ENCODE measurements at regions not wholly inside any gene's neighbourhood (a gene's known extent, or its start where the extent isn't known, plus 50 kb on each side); places are given as distances from the start of the nearest gene placed in this dataset.
"Not testable (repeated sequence)": the region's sequence is repeated elsewhere in the genome, so short reads cannot be mapped to it uniquely, and the experiment has no call there.

DNA sequence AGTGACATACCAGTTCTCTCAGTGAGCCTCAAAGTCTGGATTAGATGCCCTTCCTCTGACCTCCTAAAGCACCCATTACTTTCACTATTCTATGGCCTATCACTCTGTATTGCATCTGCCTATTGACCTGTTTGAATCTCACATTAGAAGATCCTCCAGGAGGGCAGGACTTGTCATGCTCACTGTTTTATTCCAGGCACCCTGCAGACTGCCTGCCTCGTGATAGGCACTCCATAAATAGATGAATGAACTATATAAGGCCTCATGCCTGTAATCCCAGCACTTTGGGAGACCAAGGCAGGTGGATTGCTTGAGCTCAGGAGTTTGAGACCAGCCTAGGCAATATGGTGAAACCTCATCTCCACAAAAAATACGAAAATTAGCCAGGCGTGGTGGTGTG is 160.1 kb upstream of the CADM1 start:
- no peak for FAIRE-seq

DNA sequence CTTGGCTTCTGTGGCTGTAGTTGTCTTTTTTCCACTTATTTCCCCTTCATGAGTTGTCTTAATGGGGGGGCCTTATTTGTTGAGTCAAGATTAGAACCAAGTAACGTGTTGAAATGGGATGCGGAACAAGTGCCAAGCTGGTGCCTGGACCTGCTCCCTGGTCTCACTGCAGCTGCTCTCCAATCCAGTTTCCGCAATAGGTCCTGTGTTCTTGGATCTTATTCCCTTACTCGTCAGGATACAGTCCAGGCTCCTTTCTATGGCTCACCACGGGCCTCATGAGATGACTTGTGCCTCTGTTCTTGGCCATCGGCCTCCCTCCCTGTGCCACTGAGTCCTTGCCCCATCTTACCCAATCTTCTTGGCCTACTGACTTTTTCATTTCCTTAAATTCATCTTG is 159.6 kb upstream of the CADM1 start:
- no peak for FAIRE-seq

DNA sequence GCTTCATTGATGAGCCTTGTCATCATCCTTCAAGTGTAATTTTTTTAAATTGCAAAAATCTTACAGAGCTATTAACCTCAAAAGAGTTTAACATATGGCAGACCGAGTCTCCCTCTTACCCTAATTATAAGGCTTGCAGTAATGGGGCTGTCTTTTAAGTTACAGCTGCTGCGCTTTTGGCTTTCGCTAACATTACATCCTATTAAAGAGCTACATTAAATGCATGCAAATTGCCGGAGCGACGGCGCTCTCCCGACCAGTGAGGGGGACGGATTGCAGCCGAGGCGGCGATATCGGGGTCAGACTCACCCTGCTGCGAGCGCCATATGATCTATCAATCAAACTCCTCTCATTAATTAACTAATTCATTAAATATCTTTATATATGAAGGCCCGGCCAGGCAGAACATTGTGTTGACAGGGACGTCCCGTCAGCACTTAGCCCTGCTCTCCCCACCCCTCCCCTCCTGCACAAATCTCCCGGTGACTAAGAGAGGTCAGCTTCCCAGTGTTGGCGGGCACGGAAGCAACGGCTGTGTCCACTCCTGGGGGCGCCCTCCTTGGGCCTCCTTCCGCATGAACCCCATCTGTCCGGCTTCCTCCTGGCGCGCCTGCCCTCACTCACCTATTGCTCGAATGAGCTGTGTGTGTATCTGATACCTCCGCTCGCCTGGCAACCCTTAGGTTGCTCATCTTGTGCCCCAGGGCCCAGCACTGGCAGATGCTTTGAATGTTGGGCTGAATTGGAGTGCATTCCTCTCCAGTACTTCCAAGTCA is 156.0 kb upstream of the CADM1 start:
- no peak for FAIRE-seq

DNA sequence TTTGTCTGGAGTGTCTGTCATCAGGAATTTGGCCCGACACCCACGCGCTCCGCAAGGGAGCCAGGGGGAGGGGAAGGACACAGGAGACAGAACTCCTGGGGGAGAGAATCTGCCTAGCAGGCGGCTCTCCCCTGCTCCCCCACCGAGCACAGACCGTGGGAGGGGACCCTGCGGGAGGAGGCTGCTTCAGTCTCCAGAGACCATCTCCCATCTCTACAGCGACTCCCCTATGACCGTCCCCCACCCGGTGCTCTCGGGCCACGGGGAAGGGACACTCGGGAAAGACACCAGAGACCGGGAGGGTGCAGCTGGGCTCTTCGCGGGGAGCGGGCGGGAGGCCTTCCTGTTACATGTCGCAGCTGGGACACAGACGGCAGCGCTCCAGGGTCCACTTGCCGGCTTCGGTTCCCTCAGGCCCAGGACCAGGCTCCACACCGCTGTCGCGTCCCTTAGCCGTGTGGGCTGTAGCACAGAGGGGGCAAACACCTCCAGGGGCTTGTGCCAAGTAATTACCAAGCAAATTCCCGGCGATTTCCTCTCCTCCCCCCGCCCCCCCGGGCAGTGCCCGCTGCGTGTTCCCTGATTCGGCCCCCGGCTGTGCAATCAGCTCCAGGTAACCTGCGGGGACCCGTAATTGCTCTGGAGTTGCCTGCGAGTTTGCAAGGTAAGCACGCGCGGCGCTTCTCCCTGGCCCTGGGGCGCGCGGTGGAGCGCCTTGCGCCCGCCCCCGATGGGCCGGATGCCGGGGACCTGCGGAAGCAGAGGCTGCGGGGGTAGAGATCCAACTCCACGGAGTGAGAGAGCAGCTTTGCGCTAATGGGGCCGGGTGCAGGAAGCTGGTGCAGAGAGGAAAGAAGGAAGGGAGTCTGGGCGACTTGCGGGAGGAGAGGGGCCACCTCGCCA is 155.1 kb upstream of the CADM1 start:
- FAIRE-seq: no peak

GRCh38 chr11:115657586-115657985 is 153.4 kb upstream of the CADM1 start:
- no peak for FAIRE-seq

- FAIRE-seq: no peak
Observed at GRCh38 chr11:115656669-115657068, 152.5 kb upstream of the CADM1 start.

- FAIRE-seq: no peak
Observed at GRCh38 chr11:115656041-115656440, 151.8 kb upstream of the CADM1 start.

DNA sequence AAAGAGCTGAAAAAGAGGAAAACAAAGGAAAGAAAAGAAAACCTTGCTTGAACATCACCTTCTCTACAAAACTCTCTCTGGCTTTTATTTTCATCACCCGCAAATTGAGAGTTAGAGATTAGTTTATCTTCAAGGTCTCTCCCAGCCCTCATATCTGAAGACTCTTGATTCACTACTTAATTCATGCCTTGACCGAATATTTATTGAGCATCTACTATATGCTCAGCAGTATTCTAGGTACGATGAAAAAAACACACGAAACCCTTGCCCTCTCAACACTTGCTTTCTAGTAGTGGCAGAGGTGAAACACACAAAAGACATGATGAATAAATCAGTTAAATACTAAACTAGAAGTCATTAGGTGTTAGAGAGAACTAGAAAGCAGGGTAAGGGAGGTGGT is 150.6 kb upstream of the CADM1 start:
- FAIRE-seq: no peak

GRCh38 chr11:115653926-115654325 is 149.7 kb upstream of the CADM1 start:
- no peak for FAIRE-seq

DNA sequence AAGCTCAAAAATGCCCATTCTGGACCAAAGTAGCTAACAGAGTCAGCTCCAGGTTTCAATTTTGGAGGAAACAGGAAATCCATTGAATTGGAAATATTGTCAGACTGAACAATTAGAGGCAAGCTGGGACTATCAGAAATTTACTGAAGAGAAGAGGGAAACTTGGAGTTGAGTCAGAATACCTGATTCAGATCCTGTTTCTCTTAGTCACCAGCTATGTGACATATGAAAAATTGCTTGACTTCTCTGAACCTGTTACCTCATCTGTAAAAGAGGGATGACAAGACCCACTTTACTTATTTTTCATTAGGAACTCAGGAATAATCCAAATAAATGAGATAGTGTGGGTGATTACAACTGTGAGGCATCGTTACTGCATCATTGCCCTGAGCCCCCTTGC is 148.9 kb upstream of the CADM1 start:
- no peak for FAIRE-seq

- FAIRE-seq: no peak
Observed at GRCh38 chr11:115652496-115652895, 148.3 kb upstream of the CADM1 start.

DNA sequence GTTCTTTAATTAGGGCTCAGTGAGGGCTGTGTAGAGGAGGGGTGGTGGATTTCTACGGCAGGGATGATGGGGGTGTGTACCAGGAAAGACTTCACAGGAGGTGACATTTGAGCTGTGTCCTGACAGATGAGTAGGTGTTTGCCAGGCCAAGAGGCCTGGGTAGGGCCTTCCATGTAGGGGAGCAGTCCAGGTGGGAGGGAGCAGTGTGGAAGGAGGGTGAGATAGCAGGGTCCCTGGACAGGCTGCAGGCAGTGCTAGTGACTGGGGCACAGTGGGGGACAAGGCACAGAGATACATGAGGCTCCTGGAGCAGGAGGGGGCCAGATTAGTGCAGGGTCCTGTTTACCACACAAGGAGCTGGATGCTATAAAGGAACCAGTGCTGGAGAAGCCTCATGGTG is 147.9 kb upstream of the CADM1 start:
- no peak for FAIRE-seq

DNA sequence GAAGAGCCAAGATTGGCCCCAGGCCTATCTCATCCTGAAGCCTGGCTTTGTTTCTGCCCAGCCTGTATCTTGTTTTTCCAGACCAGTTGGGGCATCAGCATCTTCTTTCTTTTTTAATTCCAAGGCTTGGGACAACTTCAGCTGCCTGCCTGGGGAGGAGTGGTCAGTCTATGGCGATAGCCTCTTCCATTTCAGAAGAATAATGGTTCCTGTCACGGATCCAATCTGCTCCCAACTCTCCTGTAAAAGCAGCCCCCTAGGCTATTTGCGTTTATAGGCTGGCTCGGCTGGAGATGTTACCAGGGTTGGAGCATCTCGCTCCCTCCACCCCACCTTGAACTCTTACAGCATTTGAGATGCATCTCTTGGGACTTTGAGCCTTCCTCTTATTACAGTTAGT is 145.2 kb upstream of the CADM1 start:
- no peak for FAIRE-seq

DNA sequence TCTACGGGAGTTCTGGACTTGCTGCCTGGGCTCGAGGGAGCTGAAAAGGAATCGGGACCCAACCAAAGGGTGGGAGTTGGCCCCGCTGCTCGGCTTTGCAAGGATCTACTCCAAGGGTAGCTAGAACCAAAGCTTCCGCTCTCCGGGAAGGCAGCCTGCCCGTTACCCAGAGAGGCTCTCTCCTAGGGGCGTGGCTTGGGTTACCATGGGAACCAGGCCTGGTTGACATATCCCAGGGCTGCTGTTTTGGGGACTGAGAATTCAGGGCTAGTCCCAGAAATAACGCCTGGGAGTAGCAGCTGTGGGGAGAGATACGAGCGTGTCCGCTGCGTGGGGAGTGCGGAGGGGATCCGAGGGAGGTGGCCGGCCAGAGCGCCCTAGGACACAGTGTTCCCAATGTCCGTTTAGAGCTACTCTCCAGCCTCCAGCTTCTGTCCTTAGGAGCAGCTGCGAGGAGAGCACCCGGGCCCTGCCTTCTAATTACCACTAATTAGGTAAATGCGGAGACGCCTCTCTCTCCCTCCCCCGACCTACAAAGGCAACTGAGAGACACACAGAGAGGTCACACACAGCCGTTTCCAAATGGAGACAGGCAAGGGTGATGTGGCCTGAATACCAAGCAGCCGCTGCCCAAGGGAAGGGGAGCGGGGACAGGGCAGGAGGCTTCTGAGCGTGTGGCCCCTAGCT is 141.6 kb upstream of the CADM1 start:
- FAIRE-seq: no peak

GRCh38 chr11:115644856-115645255 is 140.6 kb upstream of the CADM1 start:
- no peak for FAIRE-seq

DNA sequence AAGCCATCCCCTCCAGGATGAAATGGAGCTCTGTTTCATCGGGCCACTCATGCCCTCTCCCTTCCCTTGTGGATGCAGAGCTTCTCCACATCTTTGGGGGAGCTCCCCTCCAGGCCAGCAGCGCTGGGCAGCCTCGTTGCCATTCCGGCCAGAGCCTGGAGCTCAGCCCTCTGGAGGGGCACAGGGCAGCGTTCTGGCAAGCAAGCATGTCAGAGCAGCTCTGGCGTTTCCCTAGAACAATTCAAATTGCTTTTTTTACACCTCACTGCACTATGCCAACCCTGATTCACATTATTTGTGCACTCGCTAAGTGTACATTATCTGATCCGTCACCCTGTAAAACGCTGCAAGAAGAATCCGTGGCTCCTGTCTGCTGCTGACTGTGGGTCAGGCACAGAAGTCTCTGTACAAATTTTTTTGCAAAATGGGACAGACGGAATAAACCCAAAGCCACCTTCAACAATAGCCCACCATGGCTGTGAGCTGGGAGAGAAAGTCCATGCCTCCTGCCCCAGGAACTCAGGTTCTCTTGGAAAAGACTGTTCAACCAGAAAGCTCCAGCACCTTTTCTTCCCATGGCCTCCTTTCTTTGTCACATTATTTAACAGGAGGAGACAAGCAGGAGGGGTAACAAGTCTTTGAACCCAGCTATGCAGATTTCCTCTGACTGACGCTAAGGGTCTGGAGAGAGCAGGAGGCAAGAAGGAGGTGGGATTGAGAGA is 139.5 kb upstream of the CADM1 start:
- no peak for FAIRE-seq

- no peak for FAIRE-seq
Observed at GRCh38 chr11:115642660-115643059, 138.4 kb upstream of the CADM1 start.

- FAIRE-seq: no peak
Observed at GRCh38 chr11:115637599-115638241, 133.5 kb upstream of the CADM1 start.

DNA sequence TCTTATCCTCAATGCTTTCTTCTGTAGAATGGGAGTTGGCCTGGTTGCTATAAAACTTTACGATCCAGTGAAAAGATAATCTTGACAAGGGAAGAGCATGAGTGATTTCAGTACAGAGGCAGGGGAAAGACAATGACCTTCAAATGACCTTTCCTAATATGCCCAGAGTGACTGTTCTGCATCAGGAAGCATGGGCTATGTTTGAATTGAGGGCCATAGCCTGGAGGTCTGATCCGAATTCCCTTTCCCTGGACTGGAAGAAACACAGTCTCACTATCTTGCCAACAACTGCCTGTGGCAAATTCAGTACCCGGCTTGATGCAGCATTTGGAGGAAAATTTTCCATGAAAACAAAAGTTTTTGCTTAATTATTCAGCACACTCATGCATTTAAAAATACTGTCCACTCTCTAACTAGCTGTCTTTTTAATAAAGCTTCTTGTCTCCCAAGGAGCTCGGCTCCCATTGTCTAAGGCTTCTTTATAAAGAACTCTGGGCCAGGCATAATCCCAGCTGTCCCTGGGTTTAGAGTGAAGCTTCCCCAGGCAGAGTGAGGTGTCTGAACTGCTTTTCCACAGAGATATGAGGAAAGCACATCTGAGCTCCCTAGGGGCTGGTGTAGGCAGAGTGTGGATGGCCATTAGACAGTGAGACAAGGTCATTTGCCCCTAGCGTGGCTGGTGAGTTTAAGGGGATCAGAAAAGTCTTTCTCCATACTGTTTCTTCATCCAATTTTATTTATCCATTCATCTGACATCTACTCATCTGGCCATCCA is 132.7 kb upstream of the CADM1 start:
- no peak for FAIRE-seq

GRCh38 chr11:115633977-115634376 is 129.8 kb upstream of the CADM1 start:
- not testable (repeated sequence) for FAIRE-seq

GRCh38 chr11:115632061-115632460 is 127.8 kb upstream of the CADM1 start:
- no peak for FAIRE-seq

All from colon (tissue), 2 donors.